ENCODE measurements at regions not wholly inside any gene's neighbourhood (a gene's known extent, or its start where the extent isn't known, plus 50 kb on each side); places are given as distances from the start of the nearest gene placed in this dataset.

GRCh38 chr16:65353183-65353582 is 231.3 kb upstream of the CDH11 start:
- no peak overlapping the region for H3K4me3 ChIP-seq (ENCODE audit: low read depth, low read length)
- no peak for TF ChIP-seq CTCF (IDR thresholded peaks at IDR 0.05; ENCODE audit: low read depth, low read length)

- TF ChIP-seq CTCF (IDR thresholded peaks at IDR 0.05; ENCODE audit: low read depth, low read length), result no peak
These were observed 227.8 kb upstream of the CDH11 start for GRCh38 chr16:65349626-65350025.

DNA sequence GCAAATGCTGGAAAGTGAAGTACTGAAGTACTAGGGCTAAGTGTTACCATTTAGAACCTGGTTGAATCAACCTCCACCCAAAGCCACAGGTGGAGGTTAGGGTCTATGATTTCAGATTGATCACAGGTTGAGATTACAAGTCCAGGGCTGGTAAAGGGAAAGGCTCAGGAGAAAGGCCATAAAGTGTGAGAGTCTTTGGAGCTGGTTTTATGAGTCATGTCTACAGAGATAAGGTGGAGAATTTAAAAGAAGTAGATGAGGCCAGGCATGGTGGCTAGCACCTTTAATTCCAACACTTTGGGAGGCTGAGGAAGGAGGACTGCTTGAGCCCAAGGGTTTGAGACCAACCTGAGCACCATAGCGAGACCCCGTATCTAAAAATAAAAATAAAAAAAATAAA is 221.7 kb upstream of the CDH11 start:
- no peak overlapping the region for H3K4me3 ChIP-seq (ENCODE audit: low read depth, low read length)
- TF ChIP-seq CTCF (IDR thresholded peaks at IDR 0.05; ENCODE audit: low read depth, low read length), result no peak

More at GRCh38 chr16:65349626-65350025, 227.8 kb upstream of the CDH11 start:
- H3K4me3 ChIP-seq (ENCODE audit: low read depth, low read length), result no peak overlapping the region

DNA sequence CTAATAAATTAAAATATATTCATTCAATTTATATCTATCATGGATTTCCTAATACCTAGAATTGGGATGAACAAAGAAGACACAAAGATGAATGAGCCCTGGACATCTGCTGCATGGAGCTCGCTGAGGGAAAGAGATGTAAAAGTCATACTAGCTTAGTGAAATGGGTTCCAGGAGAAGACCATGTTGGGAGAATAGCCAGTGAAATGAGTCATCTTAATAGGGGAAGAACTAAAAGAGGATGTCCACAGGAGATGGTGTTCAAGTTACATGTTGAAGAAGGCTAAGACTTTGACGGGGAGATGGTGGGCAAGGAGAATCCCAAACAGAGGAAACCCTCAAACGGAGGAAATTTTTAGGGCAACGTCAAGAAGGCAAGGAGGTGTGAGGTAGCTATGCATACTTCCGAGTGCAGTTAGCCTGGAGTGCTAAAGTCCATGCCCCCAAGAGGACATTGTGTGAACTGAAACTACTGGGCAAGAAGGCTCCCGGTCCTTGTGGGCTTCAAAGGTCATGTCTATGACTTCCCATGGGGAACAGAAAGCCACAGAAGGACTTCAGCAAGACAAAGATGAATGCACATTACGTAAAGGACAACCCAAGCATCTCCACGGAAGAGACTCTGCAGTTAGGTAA is 220.5 kb upstream of the CDH11 start:
- no peak overlapping the region for H3K4me3 ChIP-seq (ENCODE audit: low read depth, low read length)
- no peak for TF ChIP-seq CTCF (IDR thresholded peaks at IDR 0.05; ENCODE audit: low read depth, low read length)

DNA sequence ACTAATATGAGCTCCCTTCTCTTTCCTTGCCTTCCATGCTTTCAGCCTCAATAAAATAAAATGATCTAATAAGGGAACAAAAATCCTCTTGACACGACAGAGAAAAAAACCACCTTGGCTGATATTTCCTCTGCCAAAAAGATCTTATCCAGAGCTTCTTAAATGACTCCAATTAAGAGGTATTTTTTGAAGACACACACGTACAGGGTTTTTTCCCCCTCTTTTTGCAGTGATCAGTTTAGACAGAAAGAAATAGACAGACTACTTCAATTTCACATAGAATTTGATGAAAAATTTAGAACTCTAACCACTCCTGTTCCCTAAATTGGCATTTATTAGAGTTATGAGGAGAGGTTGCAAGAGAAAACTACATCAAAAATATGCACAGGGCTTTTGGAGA is 217.2 kb upstream of the CDH11 start:
- H3K4me3 ChIP-seq (ENCODE audit: low read depth, low read length), result no peak overlapping the region
- TF ChIP-seq CTCF (IDR thresholded peaks at IDR 0.05; ENCODE audit: low read depth, low read length), result no peak

GRCh38 chr16:65336160-65336559 is 214.3 kb upstream of the CDH11 start:
- no peak for TF ChIP-seq CTCF (IDR thresholded peaks at IDR 0.05; ENCODE audit: low read depth, low read length)
- no peak overlapping the region for H3K4me3 ChIP-seq (ENCODE audit: low read depth, low read length)

- TF ChIP-seq CTCF (IDR thresholded peaks at IDR 0.05; ENCODE audit: low read depth, low read length), result no peak
- H3K4me3 ChIP-seq (ENCODE audit: low read depth, low read length), result no peak overlapping the region
These were observed 212.2 kb upstream of the CDH11 start for GRCh38 chr16:65334081-65334480.
